HCEC 1CT (cell line): ENCODE measurements at regions not wholly inside any gene's neighbourhood (a gene's known extent, or its start where the extent isn't known, plus 50 kb on each side); places are given as distances from the start of the nearest gene placed in this dataset.

Experiments used
- DNase-seq: peaks from one replicate; pipeline ENCODE4 v3.0.0-alpha.2; 2017

- no peak for DNase-seq
These were observed 55.5 kb upstream of the GALNT2 start for GRCh38 chr1:230011333-230012092.

- no peak for DNase-seq
These were observed 55.0 kb upstream of the GALNT2 start for GRCh38 chr1:230012093-230012393.

GRCh38 chr1:230012741-230013140 lies 54.3 kb upstream of the GALNT2 start:
- DNase-seq: no peak

GRCh38 chr1:230016159-230016558 lies 50.9 kb upstream of the GALNT2 start:
- DNase-seq: no peak
